Endodermal cell (in vitro differentiated cells): ENCODE measurements at regions not wholly inside any gene's neighbourhood (a gene's known extent, or its start where the extent isn't known, plus 50 kb on each side); places are given as distances from the start of the nearest gene placed in this dataset.

ENCODE experiments used
- DNase-seq: peaks from one replicate; pipeline ENCODE4 v3.0.0-alpha.2; 2017
- H3K27ac ChIP-seq: 2 replicates; pipeline ENCODE4 v1.5.1; 2013; ENCODE audit warnings: mild to moderate bottlenecking, low read depth, low read length, moderate library complexity
- H3K27me3 ChIP-seq: 2 replicates; pipeline ENCODE4 v1.6.1; 2013; ENCODE audit warnings: mild to moderate bottlenecking, low read length, moderate library complexity; ENCODE audit not compliant: insufficient read depth, control insufficient read depth, poor library complexity, severe bottlenecking
- H3K36me3 ChIP-seq: 2 replicates; pipeline ENCODE4 v1.7.0; 2013; ENCODE audit warnings: mild to moderate bottlenecking, low read length, moderate library complexity; ENCODE audit not compliant: control insufficient read depth, insufficient read depth
- H3K4me1 ChIP-seq: one replicate; pipeline ENCODE4 v1.7.0; 2013; ENCODE audit warnings: low read length; ENCODE audit not compliant: control insufficient read depth, insufficient read depth
- H3K4me3 ChIP-seq: 2 replicates; pipeline ENCODE4 v1.5.1; 2013; ENCODE audit warnings: mild to moderate bottlenecking, low read length, moderate library complexity
- H3K9ac ChIP-seq: 2 replicates; pipeline ENCODE4 v1.6.1; 2013; ENCODE audit warnings: mild to moderate bottlenecking, low read length, moderate library complexity; ENCODE audit not compliant: poor library complexity, severe bottlenecking; ENCODE audit errors: extremely low read depth
- H3K9me3 ChIP-seq: 2 replicates; pipeline ENCODE4 v1.6.1; 2013; ENCODE audit warnings: mild to moderate bottlenecking, low read length, moderate library complexity; ENCODE audit not compliant: control insufficient read depth
- H3K27ac Mint-ChIP-seq: 2 replicates; pipeline ENCODE4 v1.8.0; 2020; ENCODE audit warnings: mixed read lengths
- H3K27me3 Mint-ChIP-seq: 2 replicates; pipeline ENCODE4 v1.8.0; 2021; ENCODE audit warnings: mild to moderate bottlenecking, mixed read lengths; ENCODE audit not compliant: insufficient read depth
- H3K36me3 Mint-ChIP-seq: 2 replicates; pipeline ENCODE4 v1.8.0; 2020; ENCODE audit warnings: low read depth, mixed read lengths
- H3K4me1 Mint-ChIP-seq: 2 replicates; pipeline ENCODE4 v1.8.0; 2020; ENCODE audit warnings: mixed read lengths
- H3K4me3 Mint-ChIP-seq: 2 replicates; pipeline ENCODE4 v1.8.0; 2020; ENCODE audit warnings: mild to moderate bottlenecking, moderate library complexity, mixed read lengths
- H3K9me3 Mint-ChIP-seq: 2 replicates; pipeline ENCODE4 v1.8.0; 2020; ENCODE audit warnings: mild to moderate bottlenecking, mixed read lengths
- WGBS, 2 experiments: methylation state at CpG; one replicate each; pipeline versions ENCODE4 v1.1.5 to v1.1.7; 2013; ENCODE audit warnings: missing lambda C conversion rate in 2 of 2, mixed read lengths in 1 of 2; ENCODE audit not compliant: insufficient coverage in 1 of 2, insufficient read length in 1 of 2; 5-methylcytosine and 5-hydroxymethylcytosine counted together
- TF ChIP-seq, protein P1 (sequence below): fragments of 200-600 bp; sonication (generic); conservative IDR thresholded peaks from 2 replicates; pipeline ENCODE4 v1.5.0; 2021; ENCODE audit warnings: antibody characterized with exemption, mild to moderate bottlenecking

DNA sequence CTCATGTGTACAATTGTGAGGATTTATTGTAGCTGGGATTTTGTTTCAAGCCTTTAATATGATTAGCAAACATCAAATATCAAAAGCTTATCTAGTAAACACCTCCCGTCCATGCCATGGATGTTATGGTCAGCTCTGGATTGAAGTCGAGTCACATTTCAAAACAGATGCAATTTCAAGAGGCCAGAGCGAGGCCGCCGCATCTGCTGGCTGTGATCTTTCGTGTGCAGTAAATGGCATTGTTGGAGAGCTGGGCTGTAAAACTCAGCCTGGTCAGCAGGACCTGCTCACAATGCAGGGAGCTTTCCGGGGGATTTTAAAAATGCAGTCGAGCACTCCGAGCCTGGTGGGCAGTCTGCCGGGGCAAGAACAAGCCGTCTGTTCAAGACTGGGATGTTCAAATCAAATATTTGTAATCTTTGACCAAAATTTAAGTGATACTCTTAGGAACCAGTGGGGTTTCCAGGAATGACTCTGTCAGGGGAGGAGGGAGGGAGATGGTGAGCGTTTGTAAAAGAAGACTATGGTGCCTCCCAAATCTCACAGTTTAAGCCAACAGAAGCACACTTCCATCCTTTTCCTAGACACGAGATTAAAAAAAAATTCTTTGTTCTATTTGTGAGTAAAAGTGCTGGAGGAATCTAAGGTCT is 97.6 kb downstream of the MYCN start:
- Histone ChIP-seq H3K4me1 (peaks cover 4% of the 10 kb centered on the region), H3K4me3 (no peak overlapping the region), H3K27me3 (no peaks in the 10 kb centered on the region), H3K36me3 (no peaks in the 10 kb centered on the region), H3K9me3 (no peaks in the 10 kb centered on the region), H3K27ac (peak overlapping the region; percentile 47), H3K9ac (no peak overlapping the region)
- H3K27me3 Mint-ChIP-seq = peaks cover 3% of the 10 kb centered on the region
- no peak overlapping the region for H3K27ac Mint-ChIP-seq
- DNase-seq = no peak
- TF ChIP-seq, protein P1, sequence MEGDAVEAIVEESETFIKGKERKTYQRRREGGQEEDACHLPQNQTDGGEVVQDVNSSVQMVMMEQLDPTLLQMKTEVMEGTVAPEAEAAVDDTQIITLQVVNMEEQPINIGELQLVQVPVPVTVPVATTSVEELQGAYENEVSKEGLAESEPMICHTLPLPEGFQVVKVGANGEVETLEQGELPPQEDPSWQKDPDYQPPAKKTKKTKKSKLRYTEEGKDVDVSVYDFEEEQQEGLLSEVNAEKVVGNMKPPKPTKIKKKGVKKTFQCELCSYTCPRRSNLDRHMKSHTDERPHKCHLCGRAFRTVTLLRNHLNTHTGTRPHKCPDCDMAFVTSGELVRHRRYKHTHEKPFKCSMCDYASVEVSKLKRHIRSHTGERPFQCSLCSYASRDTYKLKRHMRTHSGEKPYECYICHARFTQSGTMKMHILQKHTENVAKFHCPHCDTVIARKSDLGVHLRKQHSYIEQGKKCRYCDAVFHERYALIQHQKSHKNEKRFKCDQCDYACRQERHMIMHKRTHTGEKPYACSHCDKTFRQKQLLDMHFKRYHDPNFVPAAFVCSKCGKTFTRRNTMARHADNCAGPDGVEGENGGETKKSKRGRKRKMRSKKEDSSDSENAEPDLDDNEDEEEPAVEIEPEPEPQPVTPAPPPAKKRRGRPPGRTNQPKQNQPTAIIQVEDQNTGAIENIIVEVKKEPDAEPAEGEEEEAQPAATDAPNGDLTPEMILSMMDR = no peak
- peaks cover 27% of the 10 kb centered on the region for H3K4me1 Mint-ChIP-seq
- no peak overlapping the region for H3K4me3 Mint-ChIP-seq
- H3K36me3 Mint-ChIP-seq = no peaks in the 10 kb centered on the region
- WGBS, 2 experiments = 87 to 91% methylated on average over 7 to 13 of the region's 13 CpGs
- no peaks in the 10 kb centered on the region for H3K9me3 Mint-ChIP-seq

DNA sequence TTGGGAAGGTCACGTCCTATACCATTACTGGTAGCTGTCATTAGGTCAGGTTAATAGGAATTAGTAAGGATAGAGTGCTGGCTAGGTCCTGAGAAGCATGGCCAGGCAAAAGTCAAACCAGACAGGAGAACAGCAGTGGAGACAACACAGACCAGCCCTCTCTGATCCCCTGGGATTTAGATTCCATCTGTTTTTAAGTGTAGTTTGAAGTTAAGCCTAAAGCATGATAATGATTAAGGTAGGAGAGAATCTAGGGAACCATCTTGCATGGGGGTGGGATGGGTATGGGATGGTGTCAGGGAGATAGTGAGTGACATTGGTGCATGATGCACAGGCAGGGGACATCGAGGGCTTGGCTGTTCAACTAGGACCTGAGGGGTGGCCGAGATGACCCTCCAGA is 96.6 kb downstream of the MYCN start:
- Mint-ChIP-seq H3K4me3 (no peak overlapping the region), H3K4me1 (peaks cover 27% of the 10 kb centered on the region), H3K9me3 (no peaks in the 10 kb centered on the region), H3K36me3 (no peaks in the 10 kb centered on the region), H3K27ac (no peak overlapping the region), H3K27me3 (peaks cover 3% of the 10 kb centered on the region)
- Histone ChIP-seq H3K27ac (no peak overlapping the region), H3K4me1 (peaks cover 4% of the 10 kb centered on the region), H3K9me3 (no peaks in the 10 kb centered on the region), H3K9ac (no peak overlapping the region), H3K36me3 (no peaks in the 10 kb centered on the region), H3K4me3 (no peak overlapping the region), H3K27me3 (no peaks in the 10 kb centered on the region)
- WGBS, 2 experiments = 90 to 97% methylated on average over 3 of the region's 3 CpGs
- DNase-seq = no peak
- TF ChIP-seq, protein P1 = no peak

DNA sequence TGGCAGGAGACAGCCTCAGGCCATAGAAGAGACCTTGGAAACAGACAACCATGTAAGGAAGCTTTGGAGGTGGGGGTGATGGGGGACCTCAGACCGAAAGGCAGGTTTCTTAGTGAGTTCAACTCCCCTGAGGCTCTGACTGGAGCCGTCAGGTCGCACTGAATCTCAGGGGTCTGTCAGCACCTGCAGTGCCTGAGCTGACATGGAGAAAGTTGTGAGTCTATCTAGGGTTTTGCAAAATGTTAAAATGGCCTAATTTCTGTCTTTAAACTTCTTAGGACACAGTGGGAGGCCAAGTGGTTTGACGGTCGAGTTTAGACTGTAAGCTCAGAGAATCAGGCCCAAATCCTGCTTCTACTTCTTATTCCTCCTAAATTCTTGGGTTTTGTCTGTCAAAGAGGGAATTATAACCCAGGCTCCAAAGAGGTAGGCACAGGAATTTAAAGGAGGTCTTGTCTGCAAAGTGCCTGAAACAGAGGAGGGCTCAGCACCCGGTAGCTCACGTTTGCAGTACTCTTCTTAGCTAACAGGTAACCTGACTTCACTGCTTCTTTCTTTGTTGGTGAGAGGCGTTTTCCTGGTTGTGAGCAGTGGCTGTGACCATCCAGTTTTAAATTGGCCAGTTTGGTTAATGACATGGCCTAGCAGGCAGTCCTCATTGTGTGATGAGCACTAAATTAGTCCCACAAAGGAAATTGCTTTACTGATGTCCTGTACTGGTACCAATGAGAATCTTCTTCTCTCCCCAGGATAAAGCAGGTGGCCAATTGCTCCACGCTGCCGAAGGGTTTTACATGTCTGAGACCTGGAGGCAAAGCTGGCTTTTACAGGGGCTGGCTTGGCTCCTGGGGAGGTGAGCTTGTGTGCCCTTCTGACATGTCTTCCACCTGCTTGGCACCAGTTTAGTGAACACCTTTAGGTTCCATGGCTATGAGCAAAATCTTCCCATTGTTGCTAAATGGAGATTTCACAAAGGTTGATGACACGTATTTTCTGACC is 95.7 kb downstream of the MYCN start:
- Mint-ChIP-seq H3K4me1 (peaks cover 35% of the 10 kb centered on the region), H3K27ac (no peak overlapping the region), H3K9me3 (no peaks in the 10 kb centered on the region), H3K4me3 (no peak overlapping the region), H3K36me3 (no peaks in the 10 kb centered on the region), H3K27me3 (peaks cover 3% of the 10 kb centered on the region)
- Histone ChIP-seq H3K27ac (no peak overlapping the region), H3K36me3 (no peaks in the 10 kb centered on the region), H3K9ac (no peak overlapping the region), H3K27me3 (no peaks in the 10 kb centered on the region), H3K4me1 (peaks cover 5% of the 10 kb centered on the region), H3K9me3 (no peaks in the 10 kb centered on the region), H3K4me3 (no peak overlapping the region)
- TF ChIP-seq, protein P1 = no peak
- peak; percentile 44 for DNase-seq
- 87 to 90% methylated on average over 9 to 11 of the region's 11 CpGs for WGBS, 2 experiments
